GM12873 (cell line): ENCODE measurements at regions not wholly inside any gene's neighbourhood (a gene's known extent, or its start where the extent isn't known, plus 50 kb on each side); places are given as distances from the start of the nearest gene placed in this dataset.

ENCODE experiments used
- CTCF ChIP-seq: IDR thresholded peaks from 2 replicates; pipeline ENCODE4 v1.5.1; 2012; ENCODE audit warnings: low read depth, mild to moderate bottlenecking, moderate library complexity, low read length, control low read depth; ENCODE audit not compliant: insufficient read depth; ENCODE audit errors: missing control alignments

GRCh38 chr1:63107066-63107465 is 215.3 kb upstream of the FOXD3 start:
- no peak for TF ChIP-seq CTCF

GRCh38 chr1:63108206-63108605 is 214.2 kb upstream of the FOXD3 start:
- no peak for TF ChIP-seq CTCF

- TF ChIP-seq CTCF = no peak
Observed at GRCh38 chr1:63112155-63112900, 210.0 kb upstream of the FOXD3 start.

- TF ChIP-seq CTCF = no peak
Observed at GRCh38 chr1:63115527-63115926, 206.8 kb upstream of the FOXD3 start.

GRCh38 chr1:63116016-63116415 is 206.4 kb upstream of the FOXD3 start:
- TF ChIP-seq CTCF = no peak

- TF ChIP-seq CTCF = no peak
Observed at GRCh38 chr1:63119575-63120155, 202.7 kb upstream of the FOXD3 start.

- no peak for TF ChIP-seq CTCF
Observed at GRCh38 chr1:63122079-63122478, 200.3 kb upstream of the FOXD3 start.
